Cardiac septum (tissue), 1 donor: ENCODE measurements at regions not wholly inside any gene's neighbourhood (a gene's known extent, or its start where the extent isn't known, plus 50 kb on each side); places are given as distances from the start of the nearest gene placed in this dataset.

Source experiments
- DNase-seq: peaks from one replicate; pipeline ENCODE4 v3.0.0-alpha.2; 2020; ENCODE audit warnings: low spot score
- intact Hi-C: fragments of 100-400 bp; cut with DNase I; formaldehyde crosslinking; loops from one replicate; pipeline ENCODE4 v1.14.0; 2022
- donor health status: DM: no; HTN: no; CAD: no.

DNA sequence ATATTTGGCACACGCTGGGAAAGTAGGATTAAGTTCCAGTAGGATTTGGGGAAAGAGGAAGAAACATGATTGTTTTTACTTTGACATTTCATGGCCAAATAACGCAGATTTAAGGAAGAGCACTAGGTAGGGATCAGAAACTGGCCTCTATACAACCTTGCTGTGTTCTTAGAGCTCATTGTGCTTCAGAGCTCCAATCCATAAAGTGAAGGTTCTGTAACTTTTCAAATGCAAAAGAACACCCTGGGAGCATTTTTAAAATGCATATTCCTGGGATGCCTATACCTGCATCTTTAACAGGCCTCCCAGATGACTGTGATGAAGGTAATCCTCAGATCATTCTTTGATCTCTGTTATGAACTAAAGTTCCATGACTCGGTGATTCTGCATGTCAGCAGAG is 77.1 kb downstream of the YIPF5 start:
- intact Hi-C loops: no loop called here

DNA sequence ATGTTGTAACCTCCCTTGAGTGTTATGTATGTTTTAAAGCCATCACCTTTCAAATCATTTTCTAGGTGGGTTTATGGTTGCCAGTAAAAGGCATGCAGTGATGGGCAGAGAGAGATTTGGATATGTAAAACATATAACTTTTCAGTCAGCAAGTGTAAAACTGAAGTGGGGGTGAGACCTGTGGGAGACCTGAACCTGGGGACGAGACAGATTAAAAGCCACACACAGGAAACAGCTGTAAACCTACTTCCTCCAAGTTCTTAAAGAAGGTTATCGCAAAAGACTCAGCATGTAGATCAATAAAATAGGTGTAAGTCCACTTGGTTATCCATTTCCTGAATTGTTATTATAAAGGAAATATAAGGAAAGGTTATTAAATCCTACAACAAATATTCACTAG is 76.6 kb downstream of the YIPF5 start:
- intact Hi-C loops: no loop called here
- no peak for DNase-seq

More for the DNA sequence above, 77.1 kb downstream of the YIPF5 start:
- no peak for DNase-seq

DNA sequence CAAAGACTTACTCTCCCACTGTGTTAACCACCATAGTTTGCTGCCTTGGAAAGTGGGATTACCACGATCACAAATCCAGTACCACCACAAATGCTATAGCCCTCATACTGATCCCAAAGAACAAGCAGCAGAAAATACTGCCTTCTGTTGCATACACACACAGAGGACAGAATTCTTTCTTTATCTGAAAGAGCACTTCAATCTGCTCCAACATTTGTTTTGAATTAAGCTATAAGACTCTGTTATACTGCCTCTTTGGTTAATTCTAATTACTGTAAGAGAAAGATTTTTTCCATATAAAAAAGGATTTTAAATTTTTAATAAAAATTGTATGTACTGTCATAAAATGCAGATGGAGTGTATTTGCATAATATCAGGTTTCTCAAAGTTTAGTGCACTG is 69.8 kb downstream of the YIPF5 start:
- intact Hi-C loops: no loop called here
- DNase-seq: no peak

DNA sequence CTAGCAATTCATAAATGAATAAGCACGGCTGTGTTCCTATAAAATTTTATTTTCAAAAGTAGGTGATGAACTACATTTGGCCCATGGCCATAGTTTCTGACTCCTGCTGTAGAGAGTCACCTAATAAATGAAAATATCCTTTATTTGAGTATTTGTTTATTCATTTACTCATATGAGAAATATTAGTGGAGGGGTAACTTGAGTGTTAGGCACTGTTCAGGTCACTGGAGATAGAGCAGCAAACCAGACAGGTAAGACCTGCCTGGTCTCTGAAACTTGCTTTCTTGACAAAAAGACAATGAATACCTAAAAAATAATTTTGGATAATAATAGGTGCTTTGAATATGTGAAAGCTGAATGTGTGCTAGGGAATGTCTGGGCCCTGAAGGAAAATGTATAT is 68.8 kb downstream of the YIPF5 start:
- intact Hi-C loops: no loop called here
- no peak for DNase-seq

DNA sequence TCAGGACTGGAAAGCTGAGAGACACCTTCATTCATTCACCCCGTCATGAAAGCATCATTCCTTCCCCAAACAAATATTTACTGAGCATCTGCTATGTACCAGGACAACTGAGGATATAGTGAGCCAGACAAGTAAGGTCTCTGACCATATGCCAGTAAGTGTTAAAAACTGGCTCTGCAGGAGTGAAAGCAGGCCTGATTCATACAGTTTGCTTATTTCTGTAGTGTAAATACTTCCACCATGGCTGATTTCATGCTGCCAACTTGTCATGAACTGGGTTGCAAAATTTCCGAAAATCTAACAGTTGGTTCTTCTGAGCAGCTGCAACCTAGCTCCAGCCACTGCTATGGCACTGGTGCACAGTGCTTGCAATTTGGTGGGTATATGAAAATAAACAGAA is 68.1 kb downstream of the YIPF5 start:
- intact Hi-C loops: no loop called here

DNA sequence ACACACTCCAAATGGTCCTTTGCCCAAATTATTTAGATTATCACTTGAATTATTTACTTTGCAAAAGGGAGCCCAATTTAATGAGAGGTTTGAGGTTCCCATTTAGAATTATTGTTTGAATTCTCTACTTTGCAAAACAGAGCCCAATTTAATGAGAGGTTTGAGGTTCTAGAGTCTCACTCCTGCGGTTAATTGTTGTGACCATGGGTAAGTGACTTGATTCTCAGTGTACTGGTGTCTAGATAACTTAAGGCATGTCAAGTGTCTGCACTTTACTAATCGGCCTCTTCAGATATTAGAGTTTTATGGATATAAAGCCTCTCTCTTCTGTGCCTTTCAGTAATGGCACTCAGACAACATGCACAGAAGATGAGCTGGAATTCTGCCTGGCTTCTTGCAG is 67.5 kb downstream of the YIPF5 start:
- no peak for DNase-seq
- intact Hi-C loops: no loop called here

More for the DNA sequence above, 68.1 kb downstream of the YIPF5 start:
- no peak for DNase-seq

DNA sequence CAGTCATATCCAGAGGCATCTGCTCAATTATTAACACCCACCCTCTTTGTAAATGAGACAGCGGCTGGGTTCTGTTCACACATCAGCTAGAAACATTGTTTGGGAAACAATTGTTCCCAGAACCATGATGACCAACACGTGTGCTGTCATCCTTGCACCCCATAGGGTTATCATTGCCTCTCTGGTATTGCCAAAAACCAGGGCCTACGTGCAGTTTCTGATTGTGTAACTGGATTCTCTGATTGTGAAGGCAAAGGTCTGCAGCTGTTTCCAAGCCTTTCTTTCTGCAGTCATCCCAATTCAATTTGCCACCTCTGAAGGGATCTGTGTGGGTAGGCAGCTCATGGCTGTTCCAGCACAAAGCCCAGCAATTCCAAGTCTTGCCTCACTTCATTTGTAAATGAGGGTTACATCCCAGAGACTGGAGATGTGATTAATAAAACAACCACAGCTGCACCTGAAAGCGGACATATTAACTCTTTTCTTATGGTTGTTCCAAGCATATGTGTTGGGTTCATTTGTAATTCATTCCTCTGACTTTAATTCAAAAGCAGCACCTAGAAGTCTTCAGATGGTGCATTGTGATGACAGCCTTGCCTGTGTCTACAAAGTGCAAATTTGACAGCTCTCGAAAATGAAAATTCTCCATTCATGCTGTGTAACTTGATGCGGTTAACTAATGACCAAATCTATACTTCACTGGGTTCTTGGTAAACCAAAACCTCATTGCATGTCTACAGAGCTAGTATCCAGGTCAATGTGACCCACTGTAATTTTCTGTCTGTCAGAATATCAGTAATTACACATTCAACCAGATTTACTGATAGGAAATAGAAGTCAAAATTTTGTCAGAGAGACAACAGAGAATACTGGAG is 66.6 kb downstream of the YIPF5 start:
- DNase-seq: no peak
- intact Hi-C loops: no loop called here

DNA sequence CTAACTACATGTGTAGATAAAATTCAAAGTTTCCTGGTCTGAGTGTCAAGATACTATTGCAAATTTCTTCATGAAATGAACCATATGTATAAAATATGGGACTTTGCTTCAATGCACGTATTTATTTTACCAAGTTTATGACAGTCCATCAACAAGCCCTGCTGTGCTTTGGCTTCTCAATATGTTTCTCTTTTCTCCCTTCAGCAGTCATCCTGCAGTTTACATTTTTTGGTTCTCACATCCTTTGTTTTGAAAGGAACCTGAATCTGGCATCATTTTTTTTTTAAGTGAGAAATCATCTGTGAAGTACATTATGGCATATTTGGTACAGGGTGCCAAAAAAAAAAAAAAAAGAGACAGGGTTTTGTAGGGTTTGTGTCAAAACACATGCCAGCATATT is 65.1 kb downstream of the YIPF5 start:
- no peak for DNase-seq
- intact Hi-C loops: no loop called here

DNA sequence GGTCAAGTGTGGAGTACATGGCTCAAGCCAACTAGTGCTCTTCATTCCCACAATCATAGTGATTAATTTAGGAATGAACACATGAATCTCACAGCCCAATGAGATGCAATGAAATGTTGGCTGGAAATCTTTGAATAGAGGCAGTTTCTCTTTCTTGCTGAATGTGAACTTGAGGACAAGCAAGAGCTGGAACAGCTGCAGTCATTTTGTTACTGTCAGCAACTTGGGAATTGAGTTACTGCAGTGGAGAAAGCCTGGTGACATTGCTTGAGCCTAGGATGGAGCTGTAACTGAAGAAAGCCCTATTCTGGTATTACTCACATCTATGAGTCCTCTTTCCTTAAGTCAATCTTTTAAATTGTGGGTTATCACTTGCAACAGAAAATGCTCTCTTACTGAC is 62.3 kb downstream of the YIPF5 start:
- intact Hi-C loops: no loop called here
- no peak for DNase-seq
